ENCODE measurements at regions not wholly inside any gene's neighbourhood (a gene's known extent, or its start where the extent isn't known, plus 50 kb on each side); places are given as distances from the start of the nearest gene placed in this dataset.

DNA sequence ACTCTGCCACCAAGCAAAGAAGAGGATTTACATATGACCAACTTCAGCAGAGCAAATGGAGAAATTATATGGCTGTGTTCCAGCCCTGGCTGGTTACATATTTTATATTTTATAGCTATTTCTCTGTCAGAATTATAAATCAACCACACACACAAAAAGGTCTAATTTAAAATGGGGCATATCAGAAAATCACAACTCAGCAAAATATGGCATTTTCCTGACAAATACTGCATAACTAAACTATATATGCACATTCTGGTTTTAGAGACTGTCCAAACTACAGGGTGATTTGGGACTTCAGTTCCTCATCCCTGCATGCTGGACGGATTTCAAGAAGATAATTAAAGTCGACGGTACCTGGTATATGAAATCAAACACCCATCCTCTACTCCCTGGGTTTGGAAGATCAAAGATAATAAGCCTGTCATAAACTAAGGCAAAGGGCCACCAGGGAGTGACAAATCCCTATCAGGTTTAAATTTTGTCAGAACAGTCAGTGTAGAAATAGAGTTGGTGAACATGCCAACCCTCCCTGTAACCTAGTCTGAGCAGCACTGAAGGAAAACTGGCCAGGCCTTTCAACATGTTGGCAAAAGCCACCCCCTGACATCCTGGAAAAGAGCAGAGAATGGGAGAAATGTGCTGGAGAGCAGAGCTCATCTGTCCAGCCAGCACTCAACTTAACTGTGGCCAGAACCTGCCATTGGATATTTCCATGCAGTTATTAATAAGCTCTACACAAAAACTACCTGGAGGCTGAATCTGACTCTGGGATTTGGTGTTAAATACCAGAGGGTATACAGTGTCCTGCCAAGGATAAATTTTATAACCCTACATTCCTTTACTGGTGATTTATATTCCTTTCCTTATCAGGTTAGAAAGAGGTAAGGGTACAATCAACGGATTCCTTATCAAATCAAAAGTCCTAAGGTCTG lies 235.7 kb downstream of the ENC1 start:
- Histone ChIP-seq H2AK5ac (ENCODE audit: low read depth, low read length) (no peak overlapping the region), H3K27me3 (replicated peaks in 1 of 4; ENCODE audit: control insufficient read depth in 3 of 4, extremely low read depth in 1 of 4, insufficient read depth in 3 of 4, low read length in 3 of 4) (no peaks in the 10 kb centered on the region), H2AFZ (ENCODE audit: low read length) (no peak overlapping the region), H2BK15ac (ENCODE audit: low read length) (no peak overlapping the region), H2BK20ac (ENCODE audit: low read length) (no peak overlapping the region), H3K56ac (replicated peaks; ENCODE audit: insufficient read length, low read depth, low read length) (no peak overlapping the region), H3K79me2 (ENCODE audit: control insufficient read depth in 1 of 2, insufficient read depth in 2 of 2, low read length in 2 of 2) (no peaks in the 10 kb centered on the region), H3K4me1 (replicated peaks in 1 of 4; ENCODE audit: control insufficient read depth in 3 of 4, insufficient read depth in 4 of 4, low read length in 3 of 4) (no peaks in the 10 kb centered on the region), H4K8ac (ENCODE audit: extremely low read depth, insufficient read depth, low read length) (no peak overlapping the region), H3K23me2 (ENCODE audit: low read depth, low read length) (no peaks in the 10 kb centered on the region), H4K20me1 (replicated peaks in 1 of 2; ENCODE audit: control insufficient read depth in 1 of 2, insufficient read depth in 2 of 2, low read length in 2 of 2) (no peaks in the 10 kb centered on the region), H3K23ac (ENCODE audit: insufficient read length) (no peak overlapping the region), H2BK12ac (ENCODE audit: low read depth, low read length) (no peak overlapping the region), H4K91ac (replicated peaks; ENCODE audit: insufficient read length, low read length) (no peak overlapping the region), H3K18ac (ENCODE audit: extremely low read depth, low read length) (no peak overlapping the region), H3K4ac (replicated peaks; ENCODE audit: insufficient read length, low read depth, low read length) (no peak overlapping the region), H3K27ac (ENCODE audit: low read depth, low read length) (no peak overlapping the region), H2BK5ac (ENCODE audit: low read depth, low read length) (no peak overlapping the region), H3K4me2 (ENCODE audit: insufficient read depth in 1 of 2, low read depth in 2 of 2, low read length in 2 of 2) (no peak overlapping the region), H2BK120ac (replicated peaks; ENCODE audit: low read depth, low read length) (no peak overlapping the region), H3K36me3 (ENCODE audit: control insufficient read depth in 2 of 4, insufficient read depth in 4 of 4, low read length in 3 of 4) (no peaks in the 10 kb centered on the region), H3K9me3 (ENCODE audit: insufficient read depth in 2 of 2, low read depth in 1 of 2, low read length in 1 of 2) (no peaks in the 10 kb centered on the region), H3K4me3 (ENCODE audit: extremely low read depth in 1 of 4, insufficient read depth in 2 of 4, low read depth in 3 of 4, low read length in 4 of 4) (no peak overlapping the region), H3K79me1 (ENCODE audit: low read depth, low read length) (no peaks in the 10 kb centered on the region), H3K14ac (ENCODE audit: insufficient read length) (no peak overlapping the region), H4K5ac (ENCODE audit: insufficient read length, low read depth, low read length) (no peak overlapping the region), H3K9ac (replicated peaks in 1 of 4; ENCODE audit: extremely low read depth in 1 of 4, low read depth in 3 of 4, low read length in 3 of 4) (no peak overlapping the region)
- DNase-seq (ENCODE audit: low read depth in 1 of 2, low spot score in 2 of 2) (no peak), FAIRE-seq (no peak)
- WGBS, 2 experiments (ENCODE audit: extremely low coverage in 1 of 2, insufficient coverage in 1 of 2, insufficient read length in 1 of 2, insufficient replicate concordance in 2 of 2, low coverage in 1 of 2, low lambda C conversion rate in 2 of 2, missing lambda C conversion rate in 1 of 2) = 78% methylated on average over 4 of the region's 4 CpGs; no CpG with 5 or more reads in 1 of the 2 experiments
- no peak for TF ChIP-seq TBP (IDR thresholded peaks at IDR 0.05; ENCODE audit: low read depth, low read length)
- ChIA-PET POLR2A (ENCODE audit: partially characterized antibody) (interaction anchor here (1.1 kb wide), 1 partner anchor 10 kb away, joined by 4 read pairs; no protein-coding TSS in a partner anchor), CTCF (ENCODE audit: partially characterized antibody) (interaction anchor here (1.1 to 1.3 kb wide), 3 partner anchors 21 to 236 kb away, joined by 3 to 4 read pairs (median 3); partner anchors contain the start of gene ENC1)
